Transverse colon (tissue), 4 donors: ENCODE measurements at regions not wholly inside any gene's neighbourhood (a gene's known extent, or its start where the extent isn't known, plus 50 kb on each side); places are given as distances from the start of the nearest gene placed in this dataset.

Source experiments
- DNase-seq: peaks from one replicate; pipeline ENCODE4 v3.0.0-alpha.2; 2019
- H3K27ac ChIP-seq, 4 donors: fragments of 200-600 bp; sonication (generic); 2 replicates each; pipeline ENCODE4 v1.5.1; 2016 to 2018; ENCODE audit warnings: inconsistent platforms in 4 of 4
- H3K27me3 ChIP-seq: fragments of 200-600 bp; sonication (generic); 2 replicates; pipeline ENCODE4 v1.5.1; 2017; ENCODE audit warnings: inconsistent platforms
- H3K36me3 ChIP-seq, 4 donors: fragments of 200-600 bp; sonication (generic); 2 replicates each; pipeline ENCODE4 v1.5.1; 2017 to 2019; ENCODE audit warnings: inconsistent platforms in 4 of 4
- H3K4me1 ChIP-seq, 4 donors: fragments of 200-600 bp; sonication (generic); 2 replicates each; pipeline ENCODE4 v1.5.1; 2017 to 2020; ENCODE audit warnings: inconsistent platforms in 4 of 4
- H3K4me3 ChIP-seq, 4 donors: fragments of 200-600 bp; sonication (generic); 1 replicate in 1 of 4; 2 replicates in 3 of 4; pipeline versions ENCODE4 v1.5.1 to v1.6.1; 2017 to 2019; ENCODE audit warnings: inconsistent platforms in 4 of 4
- H3K9me3 ChIP-seq, 2 donors: fragments of 200-600 bp; sonication (generic); 2 replicates each; pipeline ENCODE4 v1.5.1; 2017 to 2019; ENCODE audit warnings: inconsistent platforms in 2 of 2
- CTCF ChIP-seq, 5 experiments: fragments of 200-600 bp in 3 of 5; fragments of 450-650 bp in 2 of 5; sonication (generic) in 3 of 5; IDR thresholded peaks; 1 replicate in 2 of 5; 2 replicates in 3 of 5; pipeline ENCODE4 v1.5.1; 2016 to 2017; ENCODE audit warnings: antibody characterized with exemption in 5 of 5, inconsistent platforms in 3 of 5, mild to moderate bottlenecking in 2 of 5, moderate library complexity in 1 of 5
- EP300 ChIP-seq: sonication (generic); formaldehyde crosslinking; IDR thresholded peaks from one replicate; pipeline ENCODE4 v1.6.1; 2017; ENCODE audit warnings: antibody characterized with exemption, low read depth
- POLR2A ChIP-seq: fragments of 450-650 bp; IDR thresholded peaks from one replicate; pipeline ENCODE4 v1.6.1; 2016; ENCODE audit warnings: antibody characterized with exemption, mild to moderate bottlenecking, moderate library complexity
- POLR2AphosphoS5 ChIP-seq, 3 donors: sonication (generic); formaldehyde crosslinking; IDR thresholded peaks; one replicate each; pipeline ENCODE4 v1.6.1; 2016; ENCODE audit warnings: antibody characterized with exemption in 3 of 3
- WGBS, 2 donors: methylation state at CpG; one replicate each; pipeline ENCODE4 v1.1.5; 2018; ENCODE audit warnings: low coverage in 1 of 2; 5-methylcytosine and 5-hydroxymethylcytosine counted together
- in situ Hi-C, 4 donors: fragments of 200-750 bp; cut with MboI; loops; one replicate each; pipeline versions ENCODE4 v1.15.0 to v1.15.1; 2017; ENCODE audit warnings: low sequenced_read_pairs in 3 of 4, low pct_ligation_motif_present in 1 of 4, low pct_unique_long_range_greater_than_20kb in 1 of 4
- intact Hi-C: fragments of 100-400 bp; cut with DNase I; formaldehyde crosslinking; loops from one replicate; pipeline ENCODE4 v1.15.1; 2023; ENCODE audit warnings: low total_unique reads

DNA sequence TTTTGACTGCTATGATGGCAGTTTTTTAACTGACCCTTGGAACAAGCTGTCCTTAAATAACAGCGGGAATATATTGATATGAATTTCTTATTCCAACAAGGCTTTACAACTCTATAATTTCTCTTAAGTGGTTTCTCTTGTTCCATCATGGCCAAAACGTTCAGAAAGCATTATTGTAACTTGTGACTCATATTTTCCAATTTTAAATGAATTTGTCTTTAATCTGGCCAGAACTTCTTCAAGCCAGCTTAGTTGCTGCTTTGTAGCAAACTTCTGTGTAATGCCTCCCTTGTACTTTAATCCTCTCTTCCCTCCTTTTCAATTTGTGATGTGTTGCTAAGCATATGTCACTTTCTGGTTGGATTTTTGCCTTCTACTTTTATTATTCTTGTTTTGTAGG lies 271.9 kb downstream of the KIF20B start:
- Histone ChIP-seq H3K9me3 (no peaks in the 10 kb centered on the region), H3K4me3 (no peak overlapping the region), H3K36me3 (no peaks in the 10 kb centered on the region), H3K4me1 (peaks cover 0 to 15% (median 0%) of the 10 kb centered on the region in 4 donors), H3K27ac (no peak overlapping the region), H3K27me3 (no peaks in the 10 kb centered on the region)
- TF ChIP-seq POLR2AphosphoS5 (IDR thresholded peaks at IDR 0.05) (no peak), POLR2A (no peak), EP300 (no peak), CTCF (IDR thresholded peaks at IDR 0.05) (no peak)
- in situ Hi-C loops (no loop called here), intact Hi-C loops (no loop called here)
- DNase-seq: no peak
- 53 to 55% methylated on average over 2 of the region's 2 CpGs for WGBS, 2 donors

DNA sequence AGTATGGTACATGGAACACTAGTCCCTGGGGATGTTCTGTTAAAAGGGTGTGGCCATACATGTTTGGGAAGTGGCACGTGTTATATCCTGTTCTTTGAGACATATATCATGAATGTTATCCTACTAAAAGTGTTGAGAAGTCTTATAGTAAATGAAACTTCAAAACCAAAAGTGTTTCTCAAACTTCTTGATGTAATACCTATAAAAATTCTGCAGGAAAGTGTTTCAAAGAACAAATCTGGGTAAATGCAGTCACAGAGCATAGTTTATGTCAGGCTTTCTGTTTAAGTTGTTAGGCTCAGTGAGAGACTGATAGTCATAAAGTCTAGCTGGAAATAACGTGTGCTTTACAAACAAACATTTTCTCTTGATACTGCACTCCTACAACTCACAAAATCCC lies 273.7 kb downstream of the KIF20B start:
- no peak for DNase-seq
- Histone ChIP-seq H3K27ac (no peak overlapping the region), H3K9me3 (no peaks in the 10 kb centered on the region), H3K4me3 (no peak overlapping the region), H3K36me3 (no peaks in the 10 kb centered on the region), H3K27me3 (no peaks in the 10 kb centered on the region), H3K4me1 (peaks cover 0 to 15% (median 0%) of the 10 kb centered on the region in 4 donors)
- TF ChIP-seq EP300: no peak
- TF ChIP-seq CTCF (IDR thresholded peaks at IDR 0.05): no peak
- TF ChIP-seq POLR2AphosphoS5 (IDR thresholded peaks at IDR 0.05): no peak
- no peak for TF ChIP-seq POLR2A
- intact Hi-C loops (no loop called here), in situ Hi-C loops (no loop called here)
- 22 to 27% methylated on average over 2 of the region's 2 CpGs for WGBS, 2 donors

GRCh38 chr10:89975771-89976170 lies 274.4 kb downstream of the KIF20B start:
- intact Hi-C loops (no loop called here), in situ Hi-C loops (no loop called here)
- Histone ChIP-seq H3K9me3 (no peaks in the 10 kb centered on the region), H3K4me3 (no peak overlapping the region), H3K4me1 (peaks cover 0 to 15% (median 0%) of the 10 kb centered on the region in 4 donors), H3K36me3 (no peaks in the 10 kb centered on the region), H3K27me3 (no peaks in the 10 kb centered on the region), H3K27ac (no peak overlapping the region)
- TF ChIP-seq POLR2A (no peak), CTCF (IDR thresholded peaks at IDR 0.05) (no peak), EP300 (no peak), POLR2AphosphoS5 (IDR thresholded peaks at IDR 0.05) (no peak)
- no peak for DNase-seq
- WGBS, 2 donors: 14 to 26% methylated on average over 2 of the region's 2 CpGs

- Histone ChIP-seq H3K9me3 (no peaks in the 10 kb centered on the region), H3K4me3 (no peak overlapping the region), H3K27ac (no peak overlapping the region), H3K4me1 (peaks cover 0 to 15% (median 0%) of the 10 kb centered on the region in 4 donors), H3K27me3 (no peaks in the 10 kb centered on the region), H3K36me3 (no peaks in the 10 kb centered on the region)
- 50 to 54% methylated on average over 1 of the region's 1 CpG for WGBS, 2 donors
- in situ Hi-C loops (no loop called here), intact Hi-C loops (no loop called here)
- no peak for DNase-seq
- no peak for TF ChIP-seq CTCF (IDR thresholded peaks at IDR 0.05)
- TF ChIP-seq POLR2A: no peak
- TF ChIP-seq EP300: no peak
- TF ChIP-seq POLR2AphosphoS5 (IDR thresholded peaks at IDR 0.05): no peak
Observed at GRCh38 chr10:89978081-89978480, 276.7 kb downstream of the KIF20B start.
